H1 (cell line): ENCODE measurements at regions not wholly inside any gene's neighbourhood (a gene's known extent, or its start where the extent isn't known, plus 50 kb on each side); places are given as distances from the start of the nearest gene placed in this dataset.

Experiments used
- CTCF ChIA-PET: fragments of 300-600 bp; sonication (Branson Sonifier 250); formaldehyde crosslinking; loops from one replicate; lab custom pipeline; 2021; ENCODE audit not compliant: partially characterized antibody; lab: Charles Lee
- POLR2A ChIA-PET: fragments of 300-600 bp; sonication (Branson Sonifier 250); formaldehyde crosslinking; loops from one replicate; lab custom pipeline; 2021; ENCODE audit warnings: inconsistent platforms; ENCODE audit not compliant: partially characterized antibody; lab: Charles Lee
- DNase-seq, 2 experiments: peaks; one replicate each; pipeline versions ENCODE4 v3.0.0 to v3.0.0-alpha.2; 2010 to 2022; ENCODE audit warnings: low spot score in 2 of 2, low read depth in 1 of 2, mixed read lengths in 1 of 2
- FAIRE-seq: peaks from 2 replicates; lab custom pipeline; 2011; peaks lifted over from hg19 to GRCh38; lab: Jason Lieb, UNC
- H2AFZ ChIP-seq: 2 replicates; pipeline ENCODE4 v1.8.1; 2012; ENCODE audit warnings: low read length, inconsistent platforms
- H2AK5ac ChIP-seq: 2 replicates; pipeline ENCODE4 v1.6.1; 2013; ENCODE audit warnings: low read depth, low read length
- H2BK120ac ChIP-seq: replicated peaks from 2 replicates; pipeline ENCODE3; 2013; ENCODE audit warnings: low read depth, low read length, inconsistent platforms
- H2BK12ac ChIP-seq: 2 replicates; pipeline ENCODE4 v1.6.1; 2013; ENCODE audit warnings: low read depth, low read length
- H2BK15ac ChIP-seq: 2 replicates; pipeline ENCODE4 v1.6.1; 2013; ENCODE audit warnings: low read length
- H2BK20ac ChIP-seq: 2 replicates; pipeline ENCODE4 v1.6.1; 2013; ENCODE audit warnings: low read length
- H2BK5ac ChIP-seq: 2 replicates; pipeline ENCODE4 v1.6.1; 2013; ENCODE audit warnings: low read depth, low read length
- H3K14ac ChIP-seq: 2 replicates; pipeline ENCODE4 v1.6.1; 2013; ENCODE audit warnings: inconsistent platforms; ENCODE audit not compliant: insufficient read length
- H3K18ac ChIP-seq: 2 replicates; pipeline ENCODE4 v1.6.1; 2013; ENCODE audit warnings: low read length; ENCODE audit errors: extremely low read depth
- H3K23ac ChIP-seq: 2 replicates; pipeline ENCODE4 v1.6.1; 2013; ENCODE audit warnings: inconsistent platforms; ENCODE audit not compliant: insufficient read length
- H3K23me2 ChIP-seq: 2 replicates; pipeline ENCODE4 v1.6.1; 2013; ENCODE audit warnings: low read depth, low read length
- H3K27ac ChIP-seq: 2 replicates; pipeline ENCODE4 v1.6.1; 2011; ENCODE audit warnings: low read depth, low read length, inconsistent platforms
- H3K27me3 ChIP-seq, 4 experiments: replicated peaks in 1 of 4; 1 replicate in 1 of 4; 2 replicates in 3 of 4; pipeline versions ENCODE4 v1.6.1 to v1.8.1; 2011 to 2013; ENCODE audit warnings: low read length in 3 of 4, mild to moderate bottlenecking in 3 of 4, inconsistent platforms in 2 of 4, mixed read lengths in 2 of 4, moderate library complexity in 1 of 4; ENCODE audit not compliant: control insufficient read depth in 3 of 4, insufficient read depth in 3 of 4; ENCODE audit errors: extremely low read depth in 1 of 4
- H3K36me3 ChIP-seq, 4 experiments: 2 replicates each; pipeline versions ENCODE4 v1.6.1 to v1.8.1; 2011 to 2013; ENCODE audit warnings: mild to moderate bottlenecking in 4 of 4, low read length in 3 of 4, moderate library complexity in 2 of 4, control low read depth in 1 of 4, inconsistent platforms in 1 of 4; ENCODE audit not compliant: insufficient read depth in 4 of 4, control insufficient read depth in 2 of 4
- H3K4ac ChIP-seq: replicated peaks from 2 replicates; pipeline ENCODE3; 2013; ENCODE audit warnings: low read length, low read depth, mixed read lengths, inconsistent platforms; ENCODE audit not compliant: insufficient read length
- H3K4me1 ChIP-seq, 4 experiments: replicated peaks in 1 of 4; 1 replicate in 1 of 4; 2 replicates in 3 of 4; pipeline versions ENCODE4 v1.6.1 to v1.8.1; 2011 to 2013; ENCODE audit warnings: low read length in 3 of 4, inconsistent platforms in 2 of 4, mixed read lengths in 1 of 4; ENCODE audit not compliant: insufficient read depth in 4 of 4, control insufficient read depth in 3 of 4
- H3K4me2 ChIP-seq, 2 experiments: 2 replicates each; pipeline versions ENCODE4 v1.6.1 to v1.8.1; 2011 to 2013; ENCODE audit warnings: low read depth in 2 of 2, low read length in 2 of 2, control low read depth in 1 of 2, inconsistent platforms in 1 of 2, mild to moderate bottlenecking in 1 of 2; ENCODE audit not compliant: insufficient read depth in 1 of 2
- H3K4me3 ChIP-seq, 4 experiments: fragments of 200-600, 300-600 bp in 1 of 4; sonication (generic), shearing (Covaris generic), sonication (Bioruptor Twin) in 1 of 4; 2 replicates each; pipeline versions ENCODE4 v1.5.1 to v1.8.1; 2011 to 2016; ENCODE audit warnings: low read length in 4 of 4, low read depth in 3 of 4, control low read depth in 2 of 4, inconsistent platforms in 2 of 4, mild to moderate bottlenecking in 2 of 4, mixed read lengths in 1 of 4, moderate library complexity in 1 of 4; ENCODE audit not compliant: insufficient read depth in 2 of 4; ENCODE audit errors: extremely low read depth in 1 of 4
- H3K56ac ChIP-seq: replicated peaks from 2 replicates; pipeline ENCODE3; 2013; ENCODE audit warnings: low read depth, mild to moderate bottlenecking, mixed read lengths, low read length, inconsistent platforms; ENCODE audit not compliant: insufficient read length
- H3K79me1 ChIP-seq: 2 replicates; pipeline ENCODE4 v1.6.1; 2013; ENCODE audit warnings: low read depth, low read length, control low read depth
- H3K79me2 ChIP-seq, 2 experiments: 2 replicates each; pipeline versions ENCODE4 v1.6.1 to v1.8.1; 2012 to 2013; ENCODE audit warnings: low read length in 2 of 2, mild to moderate bottlenecking in 2 of 2, inconsistent platforms in 1 of 2; ENCODE audit not compliant: insufficient read depth in 2 of 2, control insufficient read depth in 1 of 2
- H3K9ac ChIP-seq, 4 experiments: replicated peaks in 1 of 4; 1 replicate in 1 of 4; 2 replicates in 3 of 4; pipeline versions ENCODE4 v1.6.1 to v1.8.1; 2011 to 2013; ENCODE audit warnings: low read depth in 3 of 4, low read length in 3 of 4, control low read depth in 2 of 4, mild to moderate bottlenecking in 2 of 4, moderate library complexity in 2 of 4, inconsistent platforms in 1 of 4; ENCODE audit errors: extremely low read depth in 1 of 4
- H3K9me3 ChIP-seq, 2 experiments: 2 replicates each; pipeline versions ENCODE4 v1.6.1 to v1.8.1; 2012 to 2013; ENCODE audit warnings: mild to moderate bottlenecking in 2 of 2, moderate library complexity in 2 of 2, control low read depth in 1 of 2, inconsistent platforms in 1 of 2, low read depth in 1 of 2, low read length in 1 of 2, mixed read lengths in 1 of 2; ENCODE audit not compliant: insufficient read depth in 2 of 2
- H4K20me1 ChIP-seq, 2 experiments: replicated peaks in 1 of 2; 2 replicates each; pipeline versions ENCODE3 to v1.8.1; 2011 to 2013; ENCODE audit warnings: inconsistent platforms in 2 of 2, low read length in 2 of 2, mild to moderate bottlenecking in 1 of 2; ENCODE audit not compliant: insufficient read depth in 2 of 2, control insufficient read depth in 1 of 2
- H4K5ac ChIP-seq: 2 replicates; pipeline ENCODE4 v1.6.1; 2013; ENCODE audit warnings: low read length, low read depth, mixed read lengths, inconsistent platforms; ENCODE audit not compliant: insufficient read length
- H4K8ac ChIP-seq: 2 replicates; pipeline ENCODE4 v1.8.0; 2013; ENCODE audit warnings: mild to moderate bottlenecking, moderate library complexity, low read length, inconsistent platforms; ENCODE audit not compliant: insufficient read depth; ENCODE audit errors: extremely low read depth
- H4K91ac ChIP-seq: replicated peaks from 2 replicates; pipeline ENCODE3; 2013; ENCODE audit warnings: low read length, mixed read lengths, inconsistent platforms; ENCODE audit not compliant: insufficient read length
- JUN ChIP-seq: IDR thresholded peaks from 2 replicates; pipeline ENCODE4 v1.6.1; 2011; ENCODE audit warnings: low read depth, mild to moderate bottlenecking, improper control_type of control experiment, low read length
- MAFK ChIP-seq: IDR thresholded peaks from 2 replicates; pipeline ENCODE4 v1.6.1; 2012; ENCODE audit warnings: low read depth, mild to moderate bottlenecking, improper control_type of control experiment, low read length
- POLR2AphosphoS5 ChIP-seq: IDR thresholded peaks from 2 replicates; pipeline ENCODE4 v1.6.1; 2011; ENCODE audit warnings: low read depth, low read length
- RBBP5 ChIP-seq: IDR thresholded peaks from 2 replicates; pipeline ENCODE4 v1.7.1; 2012; ENCODE audit warnings: low read depth, mild to moderate bottlenecking, inconsistent platforms, low read length, moderate library complexity, borderline replicate concordance
- RFX5 ChIP-seq: IDR thresholded peaks from 2 replicates; pipeline ENCODE4 v1.6.1; 2011; ENCODE audit warnings: low read depth, low read length, improper control_type of control experiment, borderline replicate concordance
- SP1 ChIP-seq: IDR thresholded peaks from 2 replicates; pipeline ENCODE4 v1.6.1; 2011; ENCODE audit warnings: low read depth, low read length
- SP2 ChIP-seq: IDR thresholded peaks from 2 replicates; pipeline ENCODE4 v1.6.1; 2012; ENCODE audit warnings: mild to moderate bottlenecking, low read length, inconsistent platforms
- SP4 ChIP-seq: IDR thresholded peaks from 2 replicates; pipeline ENCODE4 v1.6.1; 2012; ENCODE audit warnings: low read length, inconsistent platforms
- TAF7 ChIP-seq: optimal IDR thresholded peaks from 2 replicates; pipeline ENCODE3; 2011; ENCODE audit warnings: low read depth, mild to moderate bottlenecking, inconsistent platforms, low read length, moderate library complexity, borderline replicate concordance
- TCF12 ChIP-seq: IDR thresholded peaks from 2 replicates; pipeline ENCODE4 v1.6.1; 2011; ENCODE audit warnings: low read depth, mild to moderate bottlenecking, low read length
- TEAD4 ChIP-seq: IDR thresholded peaks from 2 replicates; pipeline ENCODE4 v1.6.1; 2012; ENCODE audit warnings: low read depth, low read length, inconsistent platforms, mixed read lengths
- WGBS, 2 experiments: shearing (Covaris generic) in 1 of 2; methylation state at CpG; one replicate each; pipeline versions ENCODE4 v1.1.6 to v1.1.7; 2013 to 2015; ENCODE audit warnings: low lambda C conversion rate in 2 of 2, mixed read lengths in 2 of 2, inconsistent platforms in 1 of 2, low coverage in 1 of 2, missing lambda C conversion rate in 1 of 2; ENCODE audit not compliant: insufficient replicate concordance in 2 of 2, insufficient coverage in 1 of 2, insufficient read length in 1 of 2; ENCODE audit errors: extremely low coverage in 1 of 2, missing lambda C conversion rate in 1 of 2; 5-methylcytosine and 5-hydroxymethylcytosine counted together

DNA sequence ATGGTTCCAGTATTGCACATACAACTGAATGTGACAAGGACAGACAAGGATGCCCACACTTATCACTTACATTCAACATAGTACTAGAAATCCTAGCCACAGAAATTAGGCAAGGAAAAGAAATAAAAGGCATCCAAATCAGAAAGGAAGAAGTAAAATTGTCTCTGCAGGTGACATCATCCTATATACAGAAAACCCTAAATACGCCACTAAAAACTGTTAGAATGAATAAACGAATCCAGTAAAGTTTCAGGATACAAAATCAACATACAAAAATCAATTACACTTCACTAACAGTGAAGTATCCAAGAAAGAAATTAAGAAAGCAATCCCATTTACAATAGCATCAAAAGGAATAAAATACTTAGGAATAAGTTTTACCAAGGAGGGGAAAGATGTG lies 66.1 kb downstream of the FAM217A start:
- Histone ChIP-seq H3K9ac (no peak overlapping the region), H3K27ac (no peak overlapping the region), H4K20me1 (peaks cover 1 to 2% of the 10 kb centered on the region in 2 experiments), H2AFZ (no peak overlapping the region), H3K4me2 (no peak overlapping the region), H3K9me3 (no peaks in the 10 kb centered on the region), H3K27me3 (no peaks in the 10 kb centered on the region), H3K23me2 (no peaks in the 10 kb centered on the region), H2BK20ac (no peak overlapping the region), H3K56ac (no peak overlapping the region), H4K8ac (no peak overlapping the region), H2BK12ac (no peak overlapping the region), H2BK120ac (no peak overlapping the region), H3K18ac (no peak overlapping the region), H2BK5ac (no peak overlapping the region), H3K23ac (no peak overlapping the region), H3K4me3 (no peak overlapping the region), H3K14ac (no peak overlapping the region), H3K4me1 (peaks cover 0 to 4% (median 0%) of the 10 kb centered on the region in 4 experiments; a peak in 2 of 7 replicates), H2AK5ac (no peak overlapping the region), H2BK15ac (no peak overlapping the region), H3K4ac (no peak overlapping the region), H4K91ac (no peak overlapping the region), H3K79me2 (peaks cover 13 to 92% of the 10 kb centered on the region in 2 experiments; a peak in 3 of 4 replicates), H4K5ac (no peak overlapping the region), H3K79me1 (peaks cover 4% of the 10 kb centered on the region; the same call in 1 of the 2 replicates), H3K36me3 (peaks cover 0 to 3% (median 0%) of the 10 kb centered on the region in 4 experiments; a peak in 2 of 8 replicates)
- ChIA-PET POLR2A (interaction anchor here (1.5 kb wide), 1 partner anchor 9 kb away, joined by 6 read pairs; a partner anchor contains a TSS), CTCF (interaction anchor here (0.8 kb wide), 1 partner anchor 11 kb away, joined by 3 read pairs; no protein-coding TSS in a partner anchor)
- FAIRE-seq (no peak), DNase-seq (no peak)
- WGBS, 2 experiments = 85% methylated on average over 2 of the region's 2 CpGs; no CpG with 5 or more reads in 1 of the 2 experiments
- TF ChIP-seq TCF12 (no peak), SP4 (no peak), JUN (no peak), RFX5 (no peak), SP1 (no peak), MAFK (no peak), SP2 (no peak), TAF7 (no peak), POLR2AphosphoS5 (no peak), TEAD4 (no peak), RBBP5 (no peak)
